ENCODE measurements at regions not wholly inside any gene's neighbourhood (a gene's known extent, or its start where the extent isn't known, plus 50 kb on each side); places are given as distances from the start of the nearest gene placed in this dataset.

- TF ChIP-seq EHF (CRISPR knock-in tag; IDR thresholded peaks at IDR 0.05) (no peak), ZFP36 (IDR thresholded peaks at IDR 0.05; ENCODE audit: borderline replicate concordance, partially characterized antibody) (no peak), MAZ (IDR thresholded peaks at IDR 0.05; ENCODE audit: borderline replicate concordance, low read depth, low read length) (no peak), RAD21 (conservative IDR thresholded peaks at IDR 0.05 in 1 of 2, IDR thresholded peaks at IDR 0.05 in 1 of 2) (peak; percentile 36 to 45; a peak in 4 of 5 replicates), CHD2 (IDR thresholded peaks at IDR 0.05; ENCODE audit: low read length, partially characterized antibody) (no peak), SMC3 (IDR thresholded peaks at IDR 0.05) (peak; percentile 30; the same call in 1 of the 3 replicates), MAX (IDR thresholded peaks at IDR 0.05) (peak; percentile 43; the same call in 1 of the 2 replicates), MAFK (IDR thresholded peaks at IDR 0.05; ENCODE audit: partially characterized antibody) (peak; percentile 91), POLR2AphosphoS2 (conservative IDR thresholded peaks at IDR 0.05; ENCODE audit: low read length) (no peak), USF2 (IDR thresholded peaks at IDR 0.05) (no peak), CBX8 (IDR thresholded peaks at IDR 0.05) (no peak), CEBPB (IDR thresholded peaks at IDR 0.05) (no peak), TFCP2L1 (CRISPR knock-in tag; IDR thresholded peaks at IDR 0.05) (no peak), ZSCAN20 (CRISPR knock-in tag; IDR thresholded peaks at IDR 0.05) (no peak), RARB (CRISPR knock-in tag; IDR thresholded peaks at IDR 0.05) (no peak), NR3C1 (IDR thresholded peaks at IDR 0.05) (no peak), BHLHE40 (IDR thresholded peaks at IDR 0.05; ENCODE audit: low read depth, low read length) (no peak), MYC (IDR thresholded peaks at IDR 0.05; ENCODE audit: borderline replicate concordance, low read length) (no peak), FOSL2 (IDR thresholded peaks at IDR 0.05) (no peak), FOSL2 (CRISPR knock-in tag; IDR thresholded peaks at IDR 0.05) (peak; percentile 63)
- TF ChIP-seq, protein P1, sequence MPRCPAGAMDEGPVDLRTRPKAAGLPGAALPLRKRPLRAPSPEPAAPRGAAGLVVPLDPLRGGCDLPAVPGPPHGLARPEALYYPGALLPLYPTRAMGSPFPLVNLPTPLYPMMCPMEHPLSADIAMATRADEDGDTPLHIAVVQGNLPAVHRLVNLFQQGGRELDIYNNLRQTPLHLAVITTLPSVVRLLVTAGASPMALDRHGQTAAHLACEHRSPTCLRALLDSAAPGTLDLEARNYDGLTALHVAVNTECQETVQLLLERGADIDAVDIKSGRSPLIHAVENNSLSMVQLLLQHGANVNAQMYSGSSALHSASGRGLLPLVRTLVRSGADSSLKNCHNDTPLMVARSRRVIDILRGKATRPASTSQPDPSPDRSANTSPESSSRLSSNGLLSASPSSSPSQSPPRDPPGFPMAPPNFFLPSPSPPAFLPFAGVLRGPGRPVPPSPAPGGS (IDR thresholded peaks at IDR 0.05), result no peak
- TF ChIP-seq, protein P2, sequence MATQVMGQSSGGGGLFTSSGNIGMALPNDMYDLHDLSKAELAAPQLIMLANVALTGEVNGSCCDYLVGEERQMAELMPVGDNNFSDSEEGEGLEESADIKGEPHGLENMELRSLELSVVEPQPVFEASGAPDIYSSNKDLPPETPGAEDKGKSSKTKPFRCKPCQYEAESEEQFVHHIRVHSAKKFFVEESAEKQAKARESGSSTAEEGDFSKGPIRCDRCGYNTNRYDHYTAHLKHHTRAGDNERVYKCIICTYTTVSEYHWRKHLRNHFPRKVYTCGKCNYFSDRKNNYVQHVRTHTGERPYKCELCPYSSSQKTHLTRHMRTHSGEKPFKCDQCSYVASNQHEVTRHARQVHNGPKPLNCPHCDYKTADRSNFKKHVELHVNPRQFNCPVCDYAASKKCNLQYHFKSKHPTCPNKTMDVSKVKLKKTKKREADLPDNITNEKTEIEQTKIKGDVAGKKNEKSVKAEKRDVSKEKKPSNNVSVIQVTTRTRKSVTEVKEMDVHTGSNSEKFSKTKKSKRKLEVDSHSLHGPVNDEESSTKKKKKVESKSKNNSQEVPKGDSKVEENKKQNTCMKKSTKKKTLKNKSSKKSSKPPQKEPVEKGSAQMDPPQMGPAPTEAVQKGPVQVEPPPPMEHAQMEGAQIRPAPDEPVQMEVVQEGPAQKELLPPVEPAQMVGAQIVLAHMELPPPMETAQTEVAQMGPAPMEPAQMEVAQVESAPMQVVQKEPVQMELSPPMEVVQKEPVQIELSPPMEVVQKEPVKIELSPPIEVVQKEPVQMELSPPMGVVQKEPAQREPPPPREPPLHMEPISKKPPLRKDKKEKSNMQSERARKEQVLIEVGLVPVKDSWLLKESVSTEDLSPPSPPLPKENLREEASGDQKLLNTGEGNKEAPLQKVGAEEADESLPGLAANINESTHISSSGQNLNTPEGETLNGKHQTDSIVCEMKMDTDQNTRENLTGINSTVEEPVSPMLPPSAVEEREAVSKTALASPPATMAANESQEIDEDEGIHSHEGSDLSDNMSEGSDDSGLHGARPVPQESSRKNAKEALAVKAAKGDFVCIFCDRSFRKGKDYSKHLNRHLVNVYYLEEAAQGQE (IDR thresholded peaks at IDR 0.05), result no peak
- TF ChIP-seq, protein P3, sequence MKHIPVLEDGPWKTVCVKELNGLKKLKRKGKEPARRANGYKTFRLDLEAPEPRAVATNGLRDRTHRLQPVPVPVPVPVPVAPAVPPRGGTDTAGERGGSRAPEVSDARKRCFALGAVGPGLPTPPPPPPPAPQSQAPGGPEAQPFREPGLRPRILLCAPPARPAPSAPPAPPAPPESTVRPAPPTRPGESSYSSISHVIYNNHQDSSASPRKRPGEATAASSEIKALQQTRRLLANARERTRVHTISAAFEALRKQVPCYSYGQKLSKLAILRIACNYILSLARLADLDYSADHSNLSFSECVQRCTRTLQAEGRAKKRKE (CRISPR knock-in tag; IDR thresholded peaks at IDR 0.05; ENCODE audit: low read depth), result no peak
Measured at GRCh38 chr6:65819152-65819551, 112.1 kb upstream of the EYS start (continued).

DNA sequence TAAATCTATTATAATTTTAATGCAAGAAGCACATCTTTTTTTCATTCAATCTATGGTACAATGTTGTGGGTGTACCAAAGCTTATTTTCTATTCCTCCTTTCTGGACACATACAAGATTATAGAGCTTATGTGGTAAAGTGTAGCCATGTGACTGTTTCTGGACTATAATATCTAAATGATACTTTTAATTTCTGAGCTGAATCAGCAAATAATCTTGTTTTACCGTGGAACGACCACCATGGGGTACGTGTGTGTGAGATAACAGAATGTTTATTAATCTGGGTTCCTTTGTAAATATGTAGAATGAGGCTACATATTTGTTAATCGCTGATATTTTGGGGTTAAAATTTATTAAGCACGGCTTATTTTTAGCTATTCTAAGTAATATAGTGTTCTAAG, 111.5 kb upstream of the EYS start:
- peak overlapping the region; percentile 81 to 85 for H3K27ac ChIP-seq
- no peak for ATAC-seq
- 10% methylated on average over 5 of the region's 5 CpGs for WGBS (ENCODE audit: missing lambda C conversion rate)
- no peak overlapping the region for H3K4me3 ChIP-seq
- DNase-seq (ENCODE audit: low read depth in 1 of 2, low spot score in 1 of 2), result no peak
- H3K4me1 ChIP-seq, result peaks cover 18% of the 10 kb centered on the region
- FAIRE-seq, result no peak
- H3K9me3 ChIP-seq, result peaks cover 9% of the 10 kb centered on the region; the same call in 1 of the 3 replicates
- ChIA-PET CTCF (no interaction called here), POLR2A (no interaction called here)
- TF ChIP-seq PBX3 (IDR thresholded peaks at IDR 0.05) (no peak), MAFK (IDR thresholded peaks at IDR 0.05; ENCODE audit: partially characterized antibody) (peak; percentile 73)
- H3K4me2 ChIP-seq, result peak overlapping the region; percentile 66

All from A549 (cell line).